Mucosa of descending colon (tissue), 3 donors: ENCODE measurements at regions not wholly inside any gene's neighbourhood (a gene's known extent, or its start where the extent isn't known, plus 50 kb on each side); places are given as distances from the start of the nearest gene placed in this dataset.

Experiments used
- ATAC-seq: fragments of 200-7000 bp; cut with Tn5 transposase; one replicate; pipeline ENCODE4 v1.9.1; 2020; ENCODE audit warnings: mild to moderate bottlenecking, moderate library complexity
- DNase-seq, 3 donors: peaks; one replicate each; pipeline ENCODE4 v3.0.0-alpha.2; 2020
- H3K36me3 ChIP-seq: fragments of 200-600 bp; one replicate; pipeline ENCODE4 v1.8.0; 2021; ENCODE audit warnings: low read depth, mild to moderate bottlenecking
- H3K4me1 ChIP-seq: fragments of 200-600 bp; one replicate; pipeline ENCODE4 v1.8.0; 2021; ENCODE audit warnings: low read depth, mild to moderate bottlenecking
- H3K4me3 ChIP-seq: fragments of 200-600 bp; one replicate; pipeline ENCODE4 v1.8.0; 2021; ENCODE audit warnings: mild to moderate bottlenecking
- H3K9me3 ChIP-seq: fragments of 200-600 bp; one replicate; pipeline ENCODE4 v1.8.0; 2021; ENCODE audit warnings: mild to moderate bottlenecking
- intact Hi-C, 2 donors: fragments of 100-400 bp; cut with DNase I in 1 of 2; cut with micrococcal nuclease in 1 of 2; formaldehyde crosslinking; loops; one replicate each; pipeline versions ENCODE4 v1.11.0 to v1.11.1; 2022; cut with DNase I, micrococcal nuclease
- TF ChIP-seq, protein P1 (sequence below): fragments of 200-600 bp; IDR thresholded peaks from one replicate; pipeline ENCODE4 v1.8.0; 2022; ENCODE audit warnings: antibody characterized with exemption, mild to moderate bottlenecking
- donor health status: DM: no; HTN: no; CAD: no; lungs with moderate emphysema.
- donor health status: DM: no; HTN: no; CAD: no.
- donor health status: DM: no; HTN: yes; CAD: no.

DNA sequence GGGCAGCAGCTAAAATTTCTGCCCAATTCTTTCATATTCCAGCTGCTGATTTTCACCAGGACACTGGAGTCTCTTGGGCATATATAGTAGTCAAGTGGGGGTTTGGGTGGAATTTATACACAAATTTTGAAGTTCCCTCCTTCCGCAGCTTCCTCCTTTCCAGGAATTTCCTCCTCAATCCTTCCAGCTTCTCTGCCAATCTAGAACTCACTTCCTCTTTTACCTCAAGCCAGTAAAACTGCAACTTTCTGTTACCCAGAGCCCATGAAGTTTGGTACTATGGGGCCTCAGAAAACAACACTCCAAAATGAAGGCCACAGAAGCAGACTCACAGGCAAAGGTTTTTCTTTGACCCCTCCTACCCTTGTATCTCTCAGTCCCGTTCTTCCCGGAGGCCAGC is 51.7 kb upstream of the G2E3 start:
- ATAC-seq (no peak), DNase-seq (no peak)
- Histone ChIP-seq H3K9me3 (no peaks in the 10 kb centered on the region), H3K36me3 (no peaks in the 10 kb centered on the region), H3K4me3 (no peak overlapping the region), H3K4me1 (no peaks in the 10 kb centered on the region)
- intact Hi-C loops, result no loop called here
- TF ChIP-seq, protein P1, sequence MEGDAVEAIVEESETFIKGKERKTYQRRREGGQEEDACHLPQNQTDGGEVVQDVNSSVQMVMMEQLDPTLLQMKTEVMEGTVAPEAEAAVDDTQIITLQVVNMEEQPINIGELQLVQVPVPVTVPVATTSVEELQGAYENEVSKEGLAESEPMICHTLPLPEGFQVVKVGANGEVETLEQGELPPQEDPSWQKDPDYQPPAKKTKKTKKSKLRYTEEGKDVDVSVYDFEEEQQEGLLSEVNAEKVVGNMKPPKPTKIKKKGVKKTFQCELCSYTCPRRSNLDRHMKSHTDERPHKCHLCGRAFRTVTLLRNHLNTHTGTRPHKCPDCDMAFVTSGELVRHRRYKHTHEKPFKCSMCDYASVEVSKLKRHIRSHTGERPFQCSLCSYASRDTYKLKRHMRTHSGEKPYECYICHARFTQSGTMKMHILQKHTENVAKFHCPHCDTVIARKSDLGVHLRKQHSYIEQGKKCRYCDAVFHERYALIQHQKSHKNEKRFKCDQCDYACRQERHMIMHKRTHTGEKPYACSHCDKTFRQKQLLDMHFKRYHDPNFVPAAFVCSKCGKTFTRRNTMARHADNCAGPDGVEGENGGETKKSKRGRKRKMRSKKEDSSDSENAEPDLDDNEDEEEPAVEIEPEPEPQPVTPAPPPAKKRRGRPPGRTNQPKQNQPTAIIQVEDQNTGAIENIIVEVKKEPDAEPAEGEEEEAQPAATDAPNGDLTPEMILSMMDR, result no peak
